ENCODE measurements at regions not wholly inside any gene's neighbourhood (a gene's known extent, or its start where the extent isn't known, plus 50 kb on each side); places are given as distances from the start of the nearest gene placed in this dataset.

- H3K4me3 ChIP-seq (ENCODE audit: low read length in 3 of 3) = no peak overlapping the region
- peaks cover 0 to 7% (median 0%) of the 10 kb centered on the region in 3 donors for H3K4me1 ChIP-seq (ENCODE audit: control insufficient read depth in 2 of 3, insufficient read depth in 2 of 3, low read depth in 1 of 3, low read length in 3 of 3)
- intact Hi-C loops (cut with DNase I) = no loop called here
- H3K9ac ChIP-seq (ENCODE audit: low read length in 3 of 3) = no peak overlapping the region
- FAIRE-seq = no peak
- H3K36me3 ChIP-seq (ENCODE audit: control insufficient read depth in 2 of 3, insufficient read depth in 3 of 3, low read length in 3 of 3) = no peaks in the 10 kb centered on the region
- no peaks in the 10 kb centered on the region for H3K27me3 ChIP-seq (ENCODE audit: control insufficient read depth, insufficient read depth, low read length)
- DNase-seq = no peak
- TF ChIP-seq, protein P1, sequence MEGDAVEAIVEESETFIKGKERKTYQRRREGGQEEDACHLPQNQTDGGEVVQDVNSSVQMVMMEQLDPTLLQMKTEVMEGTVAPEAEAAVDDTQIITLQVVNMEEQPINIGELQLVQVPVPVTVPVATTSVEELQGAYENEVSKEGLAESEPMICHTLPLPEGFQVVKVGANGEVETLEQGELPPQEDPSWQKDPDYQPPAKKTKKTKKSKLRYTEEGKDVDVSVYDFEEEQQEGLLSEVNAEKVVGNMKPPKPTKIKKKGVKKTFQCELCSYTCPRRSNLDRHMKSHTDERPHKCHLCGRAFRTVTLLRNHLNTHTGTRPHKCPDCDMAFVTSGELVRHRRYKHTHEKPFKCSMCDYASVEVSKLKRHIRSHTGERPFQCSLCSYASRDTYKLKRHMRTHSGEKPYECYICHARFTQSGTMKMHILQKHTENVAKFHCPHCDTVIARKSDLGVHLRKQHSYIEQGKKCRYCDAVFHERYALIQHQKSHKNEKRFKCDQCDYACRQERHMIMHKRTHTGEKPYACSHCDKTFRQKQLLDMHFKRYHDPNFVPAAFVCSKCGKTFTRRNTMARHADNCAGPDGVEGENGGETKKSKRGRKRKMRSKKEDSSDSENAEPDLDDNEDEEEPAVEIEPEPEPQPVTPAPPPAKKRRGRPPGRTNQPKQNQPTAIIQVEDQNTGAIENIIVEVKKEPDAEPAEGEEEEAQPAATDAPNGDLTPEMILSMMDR (IDR thresholded peaks at IDR 0.05; ENCODE audit: borderline replicate concordance, extremely low read depth, insufficient read depth) = no peak
- H3K27ac ChIP-seq (ENCODE audit: low read depth in 2 of 2, low read length in 2 of 2) = peak overlapping the region in 1 of 2 donors; percentile 18
- no peaks in the 10 kb centered on the region for H3K9me3 ChIP-seq (ENCODE audit: control insufficient read depth in 2 of 3, insufficient read depth in 1 of 3, low read length in 3 of 3)
Measured at GRCh38 chr4:128635141-128635954, 174.2 kb upstream of the JADE1 start.

GRCh38 chr4:128633067-128633466 lies 176.4 kb upstream of the JADE1 start:
- Histone ChIP-seq H3K27ac (ENCODE audit: low read depth in 2 of 2, low read length in 2 of 2) (no peak overlapping the region), H3K4me1 (ENCODE audit: control insufficient read depth in 2 of 3, insufficient read depth in 2 of 3, low read depth in 1 of 3, low read length in 3 of 3) (peaks cover 0 to 7% (median 0%) of the 10 kb centered on the region in 3 donors), H3K9me3 (ENCODE audit: control insufficient read depth in 2 of 3, insufficient read depth in 1 of 3, low read length in 3 of 3) (no peaks in the 10 kb centered on the region), H3K4me3 (ENCODE audit: low read length in 3 of 3) (no peak overlapping the region), H3K9ac (ENCODE audit: low read length in 3 of 3) (no peak overlapping the region), H3K27me3 (ENCODE audit: control insufficient read depth, insufficient read depth, low read length) (no peaks in the 10 kb centered on the region), H3K36me3 (ENCODE audit: control insufficient read depth in 2 of 3, insufficient read depth in 3 of 3, low read length in 3 of 3) (no peaks in the 10 kb centered on the region)
- intact Hi-C loops (cut with DNase I) = no loop called here
- TF ChIP-seq, protein P1 (IDR thresholded peaks at IDR 0.05; ENCODE audit: borderline replicate concordance, extremely low read depth, insufficient read depth) = no peak
- DNase-seq (no peak), FAIRE-seq (no peak)

DNA sequence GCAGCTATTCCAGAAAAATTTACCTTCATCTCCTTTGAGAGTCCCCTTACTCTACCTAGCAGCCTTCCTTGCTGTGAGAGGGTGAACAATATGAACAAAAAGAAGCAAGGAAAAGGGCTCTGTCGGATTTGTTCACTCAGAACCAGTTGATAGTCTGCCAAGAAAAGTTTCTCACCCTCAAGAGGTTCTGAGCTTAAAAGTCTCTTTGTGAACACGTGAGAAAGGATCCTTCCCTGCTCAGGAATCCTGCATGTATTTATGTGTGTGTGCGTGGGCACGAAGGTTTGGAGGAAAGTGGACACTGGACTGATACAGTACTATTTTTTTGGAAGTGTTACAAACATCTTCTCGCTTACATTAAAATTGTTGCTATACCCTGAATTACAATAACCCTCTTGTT lies 178.6 kb upstream of the JADE1 start:
- TF ChIP-seq, protein P1 (IDR thresholded peaks at IDR 0.05; ENCODE audit: borderline replicate concordance, extremely low read depth, insufficient read depth) = no peak
- DNase-seq = peak in 2 of 5 donors; percentile 9 to 21
- H3K9ac ChIP-seq (ENCODE audit: low read length in 3 of 3) = no peak overlapping the region
- H3K27me3 ChIP-seq (ENCODE audit: control insufficient read depth, insufficient read depth, low read length) = no peaks in the 10 kb centered on the region
- H3K27ac ChIP-seq (ENCODE audit: low read depth in 2 of 2, low read length in 2 of 2) = peak overlapping the region; percentile 10 to 32
- intact Hi-C loops (cut with DNase I) = no loop called here
- H3K36me3 ChIP-seq (ENCODE audit: control insufficient read depth in 2 of 3, insufficient read depth in 3 of 3, low read length in 3 of 3) = no peaks in the 10 kb centered on the region
- H3K4me3 ChIP-seq (ENCODE audit: low read length in 3 of 3) = no peak overlapping the region
- peaks cover 0 to 4% (median 0%) of the 10 kb centered on the region in 3 donors for H3K4me1 ChIP-seq (ENCODE audit: control insufficient read depth in 2 of 3, insufficient read depth in 2 of 3, low read depth in 1 of 3, low read length in 3 of 3)
- no peak for FAIRE-seq
- no peaks in the 10 kb centered on the region for H3K9me3 ChIP-seq (ENCODE audit: control insufficient read depth in 2 of 3, insufficient read depth in 1 of 3, low read length in 3 of 3)
